GM19328 (cell line): ENCODE measurements at regions not wholly inside any gene's neighbourhood (a gene's known extent, or its start where the extent isn't known, plus 50 kb on each side); places are given as distances from the start of the nearest gene placed in this dataset.

Experiments
- ATAC-seq: cut with Tn5 transposase; IDR thresholded peaks from one replicate; pipeline ENCODE4 v1.9.1; 2021; ENCODE audit warnings: mild to moderate bottlenecking, moderate library complexity; ENCODE audit not compliant: unreplicated experiment

GRCh38 chr2:71826826-71827523 is 320.7 kb downstream of the CYP26B1 start:
- no peak for ATAC-seq

DNA sequence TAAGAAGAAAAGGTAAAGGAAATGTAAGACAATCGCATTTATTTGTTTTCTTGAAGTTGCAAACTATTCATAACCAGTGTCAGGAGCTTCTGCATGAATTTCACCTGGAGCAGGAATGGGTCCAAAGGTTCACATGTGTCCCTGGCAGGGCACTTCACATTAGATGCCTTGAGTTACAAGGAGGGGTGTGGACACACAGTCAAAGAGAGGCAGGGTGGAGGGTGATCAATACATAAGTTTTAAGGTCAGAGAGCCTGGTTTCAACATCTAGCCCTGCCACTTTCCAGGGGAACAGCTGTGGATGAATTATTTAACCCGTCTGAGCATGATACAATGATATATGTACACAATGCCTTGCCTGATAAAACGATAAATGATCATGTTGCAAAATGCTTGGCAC is 321.4 kb downstream of the CYP26B1 start:
- ATAC-seq: no peak

DNA sequence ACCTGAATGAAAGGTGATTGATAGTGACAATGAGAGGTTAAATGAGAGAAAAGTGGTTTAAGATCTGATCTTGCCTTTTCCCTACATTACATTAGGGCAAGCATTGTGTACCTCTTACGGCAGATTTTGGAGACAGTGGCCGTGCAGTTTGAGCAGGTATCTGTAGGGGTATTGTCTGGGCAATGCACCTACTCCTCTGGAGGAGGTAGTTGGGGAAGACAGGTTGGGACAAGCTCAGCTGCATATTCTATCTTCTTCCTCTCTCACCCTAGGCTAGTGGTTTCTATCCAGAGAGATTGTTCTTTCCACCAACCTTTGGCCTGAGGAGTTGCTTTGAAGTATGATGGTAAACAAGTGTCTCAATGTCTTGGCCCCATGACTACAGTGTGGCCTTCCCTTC is 323.2 kb downstream of the CYP26B1 start:
- no peak for ATAC-seq

- ATAC-seq: no peak
These were observed 324.1 kb downstream of the CYP26B1 start for GRCh38 chr2:71823526-71823925.

GRCh38 chr2:71822463-71822862 is 325.2 kb downstream of the CYP26B1 start:
- no peak for ATAC-seq

- ATAC-seq: no peak
These were observed 325.8 kb downstream of the CYP26B1 start for GRCh38 chr2:71821856-71822255.

DNA sequence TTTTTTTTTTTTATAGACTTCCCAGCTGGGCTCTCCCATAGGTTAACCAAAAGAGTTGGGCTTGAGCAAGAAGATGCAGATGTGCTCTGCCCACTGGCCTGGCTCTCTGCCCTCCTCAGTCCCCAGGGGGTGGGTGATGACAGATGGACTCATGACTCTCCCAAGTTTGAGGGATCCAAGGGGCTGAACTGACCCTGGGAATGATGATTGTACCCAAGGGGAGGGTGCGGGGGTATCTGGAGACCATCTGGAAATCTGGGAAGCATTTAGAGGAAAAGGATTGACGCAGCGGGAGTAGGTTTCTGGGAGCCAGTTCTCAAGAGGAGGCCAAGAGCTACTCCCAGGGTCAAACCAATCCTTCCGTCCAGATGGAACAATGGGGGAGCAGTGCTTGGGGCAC is 330.8 kb downstream of the CYP26B1 start:
- ATAC-seq: no peak

DNA sequence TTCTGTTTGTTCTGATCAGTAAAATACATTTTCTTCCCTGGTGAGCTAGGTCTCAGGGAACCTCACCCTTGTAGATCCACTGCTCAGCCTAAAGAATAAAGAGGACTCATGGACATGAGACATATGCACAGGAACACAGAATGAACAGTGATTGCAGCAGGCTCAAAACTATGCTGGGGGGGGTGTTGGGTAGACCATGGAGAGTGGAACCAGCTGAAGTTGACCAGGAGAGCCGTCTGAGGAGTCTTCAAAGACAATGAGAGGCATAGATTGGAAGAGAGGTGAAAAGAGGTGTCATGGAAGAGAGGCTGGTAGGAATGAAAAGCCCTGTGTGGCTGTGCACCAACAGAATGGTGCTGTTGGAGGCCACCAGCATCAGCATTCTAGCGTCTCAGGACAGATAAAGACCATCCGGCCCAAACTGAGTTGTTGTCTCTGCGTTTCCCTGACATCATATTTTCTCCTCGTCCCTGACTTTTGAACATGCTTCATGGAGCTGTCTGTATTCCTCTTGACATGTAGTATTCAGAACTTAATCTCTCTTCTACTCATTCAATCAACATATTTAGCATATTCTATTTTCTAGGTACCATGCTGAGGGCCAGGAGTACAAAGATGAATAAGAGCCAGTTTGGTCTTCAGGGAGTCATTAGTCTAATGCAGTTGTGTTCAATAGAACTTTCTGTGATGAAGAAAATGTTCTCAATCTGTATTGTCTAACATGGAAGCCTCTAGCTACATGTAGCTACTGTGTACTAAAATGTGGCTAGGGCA is 331.8 kb downstream of the CYP26B1 start:
- no peak for ATAC-seq

GRCh38 chr2:71814885-71815284 is 332.8 kb downstream of the CYP26B1 start:
- no peak for ATAC-seq

GRCh38 chr2:71813807-71814470 is 333.7 kb downstream of the CYP26B1 start:
- ATAC-seq: no peak

DNA sequence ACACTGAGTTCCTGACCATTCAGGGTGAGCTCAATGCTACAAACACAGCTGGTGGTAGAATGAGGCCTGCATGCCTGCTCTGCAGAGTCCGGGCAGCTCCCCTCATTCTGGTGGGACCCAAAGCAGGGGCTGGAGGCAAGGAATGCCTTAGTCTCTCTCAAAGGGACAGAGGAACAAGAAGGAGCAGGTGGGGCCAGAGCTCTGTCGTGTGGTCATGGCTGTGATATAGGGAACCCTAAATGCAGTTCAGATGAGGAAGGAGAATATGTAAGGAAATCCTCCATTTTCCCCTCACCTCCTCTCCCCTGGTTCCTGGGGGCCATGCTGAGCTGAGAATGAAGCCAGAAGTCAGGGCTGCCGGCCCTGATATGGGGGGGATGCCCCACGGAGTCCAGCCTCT is 334.3 kb downstream of the CYP26B1 start:
- no peak for ATAC-seq

- ATAC-seq: no peak
These were observed 334.9 kb downstream of the CYP26B1 start for GRCh38 chr2:71812736-71813135.

- ATAC-seq: no peak
These were observed 335.9 kb downstream of the CYP26B1 start for GRCh38 chr2:71811726-71812125.

GRCh38 chr2:71811157-71811556 is 336.5 kb downstream of the CYP26B1 start:
- no peak for ATAC-seq

DNA sequence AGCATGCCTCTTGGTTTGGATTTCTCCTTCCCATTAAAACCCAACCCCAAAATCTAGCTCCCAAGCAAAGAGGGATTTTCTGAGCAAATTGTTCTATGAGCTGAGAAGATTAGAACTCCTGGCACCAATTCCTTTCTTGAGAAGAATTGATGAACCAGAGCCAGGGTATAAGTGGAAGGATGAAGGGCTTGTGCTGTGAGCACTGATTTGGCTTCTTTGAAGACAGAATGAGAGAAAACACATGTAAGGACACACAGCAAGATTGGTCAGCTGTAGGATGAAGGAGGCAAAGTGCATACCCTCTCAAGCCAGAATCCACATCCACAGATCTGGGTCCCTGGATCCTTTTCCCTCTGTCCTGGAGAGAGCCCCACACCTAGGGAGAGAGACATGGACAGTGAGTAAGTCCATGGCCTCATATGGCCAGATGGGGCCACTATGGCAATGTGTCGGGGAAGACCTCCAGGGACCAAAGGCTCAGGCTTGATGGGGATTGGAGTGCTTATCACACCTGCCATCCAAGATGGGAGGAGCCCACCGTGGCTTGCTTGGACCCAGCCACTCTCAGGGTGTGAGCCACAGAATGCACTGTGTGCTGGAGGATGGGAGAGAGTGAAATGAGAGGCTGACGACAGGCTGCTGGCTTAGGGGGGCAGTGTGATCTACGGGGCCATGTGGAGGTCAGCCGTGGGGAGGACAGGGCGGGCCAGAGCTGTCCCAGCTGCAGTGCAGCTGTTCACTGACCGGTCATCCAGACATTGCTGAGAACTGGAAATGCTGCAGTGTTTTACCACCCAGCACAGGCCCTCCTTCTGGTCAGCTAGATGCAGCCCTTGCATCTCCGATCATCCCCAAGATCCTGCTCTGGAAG is 339.8 kb downstream of the CYP26B1 start:
- ATAC-seq: no peak

DNA sequence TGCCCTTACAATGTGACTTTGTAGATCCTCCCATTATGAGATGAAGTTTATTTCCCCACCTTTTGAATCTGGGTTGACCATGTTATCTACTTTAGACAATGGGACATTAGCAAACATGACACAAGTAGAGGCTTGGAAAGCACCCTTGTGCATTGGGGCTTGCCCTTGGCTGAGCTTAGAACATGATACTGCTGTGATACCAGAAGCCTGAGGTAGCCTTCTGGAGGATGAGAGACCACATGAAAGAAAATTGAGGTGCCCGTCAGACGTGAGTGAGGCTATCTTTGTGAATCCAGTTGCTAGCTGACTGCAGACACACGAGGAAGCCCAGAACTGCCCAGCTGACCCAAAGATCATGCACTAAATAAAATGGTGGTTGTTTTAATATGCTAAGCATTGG is 341.2 kb downstream of the CYP26B1 start:
- no peak for ATAC-seq

DNA sequence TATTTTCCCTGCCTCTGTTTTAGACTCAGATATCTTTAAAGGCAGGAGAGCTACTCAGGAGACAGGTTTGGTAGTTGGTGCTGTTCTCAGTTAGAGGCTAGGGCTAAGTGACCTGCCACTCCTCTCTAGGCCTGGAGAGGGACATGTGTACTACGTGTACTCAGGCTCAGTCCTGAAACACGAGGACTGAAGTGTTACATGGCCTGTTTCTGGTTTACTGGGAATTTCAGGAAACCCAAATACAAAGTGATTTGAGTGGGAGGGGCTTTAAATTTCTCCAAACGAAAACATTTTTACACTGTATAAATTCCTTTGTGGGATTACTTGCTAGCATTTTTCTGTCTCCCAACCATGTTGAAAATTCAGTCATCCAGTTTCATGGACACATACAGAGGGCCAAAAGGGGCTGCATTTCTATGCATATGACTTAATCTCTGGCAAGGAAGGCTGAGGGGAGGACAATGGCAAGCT is 343.3 kb downstream of the CYP26B1 start:
- no peak for ATAC-seq

- no peak for ATAC-seq
These were observed 344.3 kb downstream of the CYP26B1 start for GRCh38 chr2:71803398-71803797.

DNA sequence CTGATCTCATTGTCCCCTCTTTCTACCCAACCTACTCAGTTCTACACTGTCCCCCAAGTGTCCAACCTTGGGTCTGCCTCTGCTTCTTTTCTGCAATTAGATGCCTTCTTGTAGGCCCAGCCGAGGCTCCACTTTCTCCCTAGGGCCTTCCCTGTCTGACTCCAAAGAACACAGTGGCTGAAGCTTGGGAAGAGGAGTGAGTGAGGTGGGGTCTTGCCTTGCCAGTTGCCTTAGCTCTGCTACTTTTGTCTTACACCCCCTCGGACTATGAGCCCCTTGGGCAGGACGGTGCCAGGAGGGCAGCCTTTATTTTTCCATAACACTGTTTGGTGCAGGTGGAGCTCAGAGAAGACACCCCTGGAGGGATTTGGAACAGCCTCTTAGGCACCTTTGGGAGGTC is 345.1 kb downstream of the CYP26B1 start:
- no peak for ATAC-seq

- no peak for ATAC-seq
These were observed 345.7 kb downstream of the CYP26B1 start for GRCh38 chr2:71801969-71802368.

DNA sequence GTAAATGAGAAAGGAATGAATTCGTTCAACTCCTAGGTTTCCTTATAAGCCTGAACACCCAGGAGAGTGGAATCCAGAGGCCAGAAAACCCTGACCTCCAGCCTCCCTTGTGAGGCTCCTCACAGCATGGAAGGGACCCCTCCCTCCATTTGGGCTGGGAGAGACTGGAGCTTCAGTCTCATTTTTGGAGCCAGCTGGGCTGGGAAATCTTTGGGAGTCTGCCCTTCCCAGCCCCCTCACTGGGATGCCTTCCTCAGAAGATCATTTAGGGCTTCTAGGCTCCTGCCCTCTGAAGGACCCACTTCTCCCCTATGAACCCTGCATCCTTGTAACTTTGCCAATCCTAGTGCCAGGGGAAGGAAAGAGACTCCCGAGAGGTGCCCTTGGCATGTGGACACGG is 346.1 kb downstream of the CYP26B1 start:
- ATAC-seq: no peak
